Central memory CD4-positive, alpha-beta T cell (primary cell): ENCODE measurements at regions not wholly inside any gene's neighbourhood (a gene's known extent, or its start where the extent isn't known, plus 50 kb on each side); places are given as distances from the start of the nearest gene placed in this dataset.
A peak's percentile ranks its signal among the peaks of the same experiment; 100 is the strongest.
"Not testable (repeated sequence)": the region's sequence is repeated elsewhere in the genome, so short reads cannot be mapped to it uniquely, and the experiment has no call there.

Experiments used
- DNase-seq: peaks from one replicate; pipeline ENCODE4 v3.0.0; 2022

DNA sequence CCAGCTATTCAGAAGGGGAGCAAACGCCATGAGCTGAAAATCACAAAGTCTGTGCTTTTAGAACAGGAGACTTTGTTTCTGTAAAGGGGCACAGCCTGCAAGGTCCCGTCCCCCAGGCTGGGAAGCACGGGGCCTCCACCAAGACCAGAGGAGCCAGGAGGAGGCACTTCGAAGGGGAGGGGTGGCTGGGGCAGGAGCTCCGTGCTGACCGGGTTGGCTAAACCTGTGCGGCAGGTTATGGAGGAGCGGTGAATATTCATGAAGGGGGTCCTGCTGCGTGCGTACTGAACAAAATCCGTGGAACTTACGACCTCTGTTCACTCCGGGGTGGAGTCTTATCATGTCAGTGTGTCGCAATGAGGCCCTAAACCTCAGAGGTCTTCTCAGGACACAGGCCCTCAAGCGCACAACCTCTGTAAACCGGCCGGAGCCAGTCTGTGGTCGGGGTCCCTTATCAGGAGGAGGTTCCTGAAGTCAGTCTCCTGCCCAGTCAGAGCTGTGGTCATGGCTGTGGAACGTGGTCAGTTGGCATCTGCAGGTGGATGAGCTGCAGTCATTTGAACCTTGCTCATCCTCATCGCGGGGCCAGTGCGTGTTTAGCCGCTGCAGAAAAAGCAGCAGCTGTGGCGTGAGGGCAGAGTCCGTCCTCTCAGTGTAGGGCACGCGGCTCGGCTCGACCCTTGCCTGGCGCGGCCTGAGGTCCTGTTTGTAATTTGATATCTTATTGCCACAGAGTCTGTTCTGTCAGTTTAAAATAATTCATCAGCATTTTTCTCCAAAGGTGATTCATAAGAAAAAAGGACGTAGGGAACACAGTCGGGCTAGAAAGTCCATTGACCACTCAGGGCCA is 5507.7 kb upstream of the TPTE start:
- not testable (repeated sequence) for DNase-seq

DNA sequence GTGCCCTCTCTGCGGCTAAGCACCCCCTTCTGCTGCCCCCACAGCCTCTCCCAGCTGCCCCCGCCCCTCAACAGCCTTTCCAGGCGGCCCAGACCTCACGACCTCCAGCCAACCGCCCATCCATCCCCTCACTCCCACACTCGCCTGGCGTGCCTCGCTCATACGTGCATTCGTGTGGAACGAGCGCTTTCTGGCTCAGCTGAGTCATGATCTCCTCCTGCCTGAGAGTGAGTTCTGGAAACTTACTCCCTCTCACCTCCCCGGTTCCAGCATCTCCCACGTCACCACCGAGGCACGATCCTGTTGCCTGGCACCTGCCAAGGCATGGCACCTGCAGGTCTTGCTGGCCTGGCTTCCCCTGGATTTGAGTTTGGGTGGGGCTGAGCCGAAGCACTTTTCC is 5506.2 kb upstream of the TPTE start:
- not testable (repeated sequence) for DNase-seq

DNA sequence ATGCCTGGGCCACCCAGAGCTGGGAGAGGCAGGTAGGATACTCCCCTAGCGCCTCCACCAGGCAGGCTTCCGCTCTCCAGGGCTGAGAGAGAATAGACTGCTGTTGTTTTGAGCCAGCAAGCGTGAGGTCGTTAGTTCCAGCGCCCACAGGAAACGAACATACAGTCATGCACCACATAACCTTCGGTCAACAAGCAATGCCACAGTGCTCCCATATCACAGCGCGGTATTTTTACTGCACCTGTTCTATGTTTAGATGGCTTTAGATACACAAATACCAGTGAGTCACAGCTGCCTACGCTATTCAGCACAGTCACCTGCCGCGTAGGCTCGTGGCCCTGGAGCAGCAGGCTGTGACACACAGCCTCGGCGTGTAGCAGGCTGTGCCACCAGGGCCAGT is 5502.3 kb upstream of the TPTE start:
- DNase-seq: not testable (repeated sequence)

DNA sequence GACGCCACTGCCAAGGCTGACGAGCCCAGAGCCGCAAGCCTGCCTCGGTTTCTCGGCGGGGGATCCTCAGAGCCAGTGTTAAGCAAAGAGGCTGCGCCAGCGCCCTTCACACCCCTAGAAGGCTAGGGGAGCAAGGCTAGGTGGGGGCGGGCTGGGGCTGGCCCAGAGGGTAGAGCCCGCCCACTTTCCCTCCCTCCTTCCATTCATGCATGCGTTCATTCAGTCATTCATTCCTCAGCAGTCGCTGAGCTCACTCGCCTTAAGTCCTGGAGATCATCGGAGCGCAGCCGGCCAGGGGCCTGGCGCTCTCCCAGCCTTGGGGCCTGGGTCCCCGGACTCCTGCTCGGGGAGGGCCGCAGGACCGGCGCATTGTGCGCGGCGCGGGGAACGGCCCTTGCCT is 5499.6 kb upstream of the TPTE start:
- not testable (repeated sequence) for DNase-seq

DNA sequence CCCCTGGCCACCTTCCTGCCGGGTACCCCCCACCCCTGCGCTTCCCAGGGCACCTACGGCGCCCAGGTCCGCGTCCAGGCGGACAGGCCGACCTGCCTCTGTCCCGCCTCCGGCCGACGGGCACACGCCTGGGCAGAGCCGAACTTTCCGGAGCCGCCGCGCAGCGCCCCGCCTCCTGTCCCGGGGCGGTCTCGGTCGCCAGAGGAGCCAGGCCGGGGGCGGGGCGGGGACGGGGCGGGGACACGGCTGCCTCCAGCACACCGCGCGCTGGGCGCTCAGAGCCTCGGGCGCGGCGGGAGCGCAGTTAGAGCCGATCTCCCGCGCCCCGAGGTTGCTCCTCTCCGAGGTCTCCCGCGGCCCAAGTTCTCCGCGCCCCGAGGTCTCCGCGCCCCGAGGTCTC is 5499.1 kb upstream of the TPTE start:
- DNase-seq: not testable (repeated sequence)

DNA sequence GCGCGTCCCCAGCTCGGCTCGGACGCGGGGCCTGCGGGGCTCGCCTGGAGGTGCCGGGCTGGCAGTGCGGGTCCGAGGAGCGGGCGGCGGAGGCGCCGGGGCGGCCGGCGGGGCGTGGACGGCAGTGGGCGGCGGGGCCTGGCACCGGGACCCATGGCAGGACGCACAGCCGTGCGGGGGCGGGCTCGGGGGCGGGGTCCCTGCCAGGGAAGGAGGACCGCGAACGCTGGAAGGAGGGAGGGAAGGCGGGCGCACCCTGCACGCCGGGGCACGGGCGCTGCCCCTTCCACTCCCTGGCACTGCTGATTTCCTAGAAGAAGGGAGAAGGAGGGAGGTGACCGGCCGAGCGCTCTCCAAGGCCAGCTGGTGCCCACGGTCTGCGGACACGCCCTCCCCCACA is 5498.6 kb upstream of the TPTE start:
- DNase-seq: not testable (repeated sequence)

DNA sequence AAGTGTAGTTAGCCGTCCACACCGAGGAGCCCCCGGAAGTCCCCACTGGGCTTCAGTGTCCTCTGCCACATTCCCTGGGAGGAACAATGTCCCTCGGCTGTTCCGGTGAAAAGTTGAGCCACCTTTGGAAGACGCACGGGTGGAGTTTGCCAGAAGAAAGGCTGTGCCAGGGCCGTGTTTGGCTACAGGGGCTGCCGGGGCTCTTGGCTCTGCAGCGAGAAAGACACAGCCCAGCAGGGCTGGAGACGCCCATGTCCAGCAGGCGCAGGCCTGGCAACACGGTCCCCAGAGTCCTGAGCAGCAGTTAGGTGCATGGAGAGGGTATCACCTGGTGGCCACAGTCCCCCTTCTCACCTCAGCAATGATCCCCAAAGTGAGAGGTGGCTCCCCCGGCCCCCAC is 5486.2 kb upstream of the TPTE start:
- not testable (repeated sequence) for DNase-seq

DNA sequence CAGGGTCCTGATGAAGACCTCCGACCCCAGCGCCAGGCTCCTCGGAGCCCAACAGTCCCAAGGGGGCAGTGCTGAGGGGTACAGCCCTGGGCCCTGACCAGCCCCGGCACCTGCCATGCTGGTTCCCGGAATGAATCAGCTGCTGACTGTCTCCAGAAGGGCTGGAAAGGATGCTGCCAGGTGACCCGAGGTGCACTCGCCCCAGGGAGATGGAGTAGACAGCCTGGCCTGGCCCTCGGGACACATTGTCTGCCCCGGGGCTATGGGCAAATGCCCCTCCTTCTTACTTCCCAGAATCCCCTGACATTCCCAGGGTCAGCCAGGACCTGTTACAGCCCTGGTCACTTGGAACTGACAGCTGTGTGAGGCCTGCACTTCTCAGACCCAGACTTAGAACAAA is 5485.8 kb upstream of the TPTE start:
- not testable (repeated sequence) for DNase-seq

DNA sequence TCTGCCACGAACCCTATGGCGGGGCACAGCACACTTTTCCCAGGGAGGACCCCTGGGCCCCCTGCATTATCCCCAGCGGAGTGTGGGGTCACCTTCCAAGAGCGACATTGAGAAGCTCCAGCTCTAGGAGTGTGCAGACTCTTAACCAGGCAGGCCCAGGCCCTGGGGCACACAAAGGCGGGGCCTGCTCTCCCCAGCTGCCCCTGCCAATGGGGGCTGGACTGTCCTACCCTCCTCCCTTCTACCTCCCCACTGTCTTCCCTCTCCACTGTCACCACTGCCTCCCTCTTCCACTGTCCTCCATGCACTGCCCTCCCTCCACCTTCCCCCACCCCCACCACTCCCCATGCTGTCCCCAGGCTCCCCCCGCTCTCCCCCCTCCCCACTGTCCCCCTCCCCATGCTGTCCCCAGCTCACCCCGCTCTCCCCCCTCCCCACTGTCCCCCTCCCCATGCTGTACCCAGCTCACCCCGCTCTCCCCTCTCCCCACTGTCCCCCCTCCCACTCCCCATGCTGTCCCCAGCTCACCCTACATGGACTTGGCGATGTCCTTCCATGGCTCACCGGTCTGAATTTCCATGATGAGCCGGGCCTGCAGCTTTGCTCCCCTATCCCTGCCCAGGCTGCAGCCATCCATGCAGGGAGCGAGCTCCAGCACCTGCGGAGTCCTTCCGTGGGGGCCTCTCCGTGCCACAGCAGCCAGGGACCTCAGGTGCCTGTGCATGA is 5483.6 kb upstream of the TPTE start:
- not testable (repeated sequence) for DNase-seq

DNA sequence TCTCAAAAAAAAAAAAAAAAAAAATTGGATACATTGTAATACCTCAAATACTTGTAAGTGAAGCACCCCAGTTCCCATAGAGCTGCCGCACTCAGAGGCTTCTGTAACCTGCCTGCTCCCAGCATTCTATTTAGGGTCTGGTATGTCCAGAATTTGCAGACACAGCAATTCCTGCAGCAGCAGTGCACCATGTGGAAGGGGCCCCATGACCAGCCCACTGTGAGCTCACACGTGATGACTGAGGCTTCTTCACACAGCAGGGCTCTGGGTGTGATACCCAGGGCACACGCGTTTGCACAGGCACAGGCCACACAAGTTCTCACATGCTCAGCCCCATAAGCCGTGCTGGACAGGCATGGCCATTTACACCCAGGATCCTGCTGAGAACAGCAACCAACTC is 5481.5 kb upstream of the TPTE start:
- not testable (repeated sequence) for DNase-seq

DNA sequence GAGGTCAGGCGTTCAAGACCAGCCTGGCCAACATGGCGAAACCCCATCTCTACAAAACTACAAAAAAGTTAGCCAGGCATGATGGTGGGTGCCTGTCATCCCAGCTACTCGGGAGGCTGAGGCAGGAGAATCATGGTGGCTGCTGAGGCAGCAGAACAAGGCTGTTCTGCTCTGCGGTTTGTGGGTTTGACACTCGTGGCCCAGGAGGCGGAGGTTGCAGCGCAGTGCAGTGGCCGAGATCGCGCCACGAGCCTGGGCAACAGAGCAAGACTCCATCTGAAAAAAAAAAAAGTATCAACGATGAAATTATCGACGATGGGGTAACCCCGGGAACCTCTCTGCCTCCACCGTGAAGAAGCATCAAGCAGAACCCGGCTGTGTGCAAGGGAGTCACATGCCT is 5478.8 kb upstream of the TPTE start:
- DNase-seq: not testable (repeated sequence)

DNA sequence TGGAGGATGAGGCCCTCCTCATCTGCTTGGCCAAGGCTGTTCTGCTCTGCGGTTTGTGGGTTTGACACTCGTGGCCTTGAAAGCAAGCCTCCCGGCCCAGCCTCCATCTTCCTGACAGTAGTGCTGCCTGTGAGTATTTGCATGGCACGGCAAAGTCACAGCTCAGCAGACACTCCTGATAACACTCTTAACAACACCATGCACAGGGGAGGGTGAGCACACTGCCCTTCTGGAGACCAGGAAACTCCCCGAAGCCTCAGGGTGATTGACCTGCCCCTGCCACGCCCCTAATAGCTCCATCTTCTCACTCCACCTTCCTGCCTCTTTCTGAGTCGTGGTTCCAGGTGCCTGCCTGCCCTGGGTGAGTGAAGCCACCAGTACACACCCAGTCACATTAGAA is 5476.6 kb upstream of the TPTE start:
- DNase-seq: not testable (repeated sequence)

DNA sequence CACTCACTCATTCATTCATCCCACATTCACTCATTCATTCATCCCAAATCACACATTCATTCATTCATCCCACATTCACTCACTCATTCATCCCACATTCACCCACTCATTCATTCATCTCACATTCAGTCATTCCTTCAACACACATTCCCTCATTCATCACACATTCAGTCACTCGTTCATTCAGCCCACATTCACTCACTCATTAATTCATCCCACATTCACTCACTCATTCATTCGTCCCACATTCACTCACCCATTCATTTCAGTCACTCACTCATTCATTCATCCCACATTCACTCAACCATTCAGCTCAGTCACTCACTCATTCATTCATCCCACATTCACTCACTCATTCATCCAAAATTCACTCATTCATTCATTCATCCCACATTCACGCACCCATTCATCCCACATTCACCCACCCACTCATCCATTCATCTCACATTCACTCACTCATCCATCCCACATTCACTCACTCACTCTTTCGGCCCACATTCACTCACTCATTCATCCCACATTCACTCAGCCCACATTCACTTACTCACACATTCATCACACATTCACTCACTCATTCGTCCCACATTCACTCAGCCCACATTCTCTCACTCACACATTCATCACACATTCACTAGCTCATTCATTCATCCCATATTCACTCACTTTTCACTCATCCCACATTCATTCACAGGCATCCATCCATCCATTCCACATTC is 5469.9 kb upstream of the TPTE start:
- DNase-seq: not testable (repeated sequence)

DNA sequence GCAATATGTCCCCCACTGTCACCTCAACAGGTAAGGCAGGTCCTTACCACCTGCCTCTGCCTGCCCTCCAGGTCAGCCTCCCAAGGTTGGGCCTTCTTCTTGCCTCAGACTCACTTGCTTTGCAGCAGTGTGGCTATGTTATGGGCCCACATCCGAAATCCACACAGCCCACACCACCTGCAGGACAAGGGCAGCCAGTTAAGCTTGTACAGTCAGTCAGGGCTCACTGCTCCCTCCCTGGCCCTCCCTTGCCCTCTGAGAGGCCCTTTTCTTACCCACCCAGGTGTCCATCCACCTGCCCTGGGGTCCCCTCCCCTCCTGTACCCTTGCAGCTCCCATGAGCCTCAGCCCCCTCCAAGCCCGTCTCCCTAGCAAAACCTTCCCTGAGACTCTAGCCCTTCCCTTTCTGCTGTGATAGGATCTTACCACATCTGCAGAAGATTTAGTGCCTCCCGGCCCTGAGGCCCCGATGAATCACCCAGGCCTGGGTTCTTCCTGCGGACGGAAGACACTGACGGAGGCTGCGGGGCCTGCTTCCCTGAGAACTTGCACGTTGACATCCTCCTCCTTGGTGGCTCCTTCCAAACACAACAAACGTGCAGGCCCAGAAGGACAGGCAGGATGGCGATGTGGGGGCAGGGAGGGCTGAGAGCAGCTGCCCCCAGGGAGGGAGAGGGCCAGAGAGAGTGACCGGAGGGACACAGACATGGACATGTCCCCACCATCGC is 5466.2 kb upstream of the TPTE start:
- not testable (repeated sequence) for DNase-seq

DNA sequence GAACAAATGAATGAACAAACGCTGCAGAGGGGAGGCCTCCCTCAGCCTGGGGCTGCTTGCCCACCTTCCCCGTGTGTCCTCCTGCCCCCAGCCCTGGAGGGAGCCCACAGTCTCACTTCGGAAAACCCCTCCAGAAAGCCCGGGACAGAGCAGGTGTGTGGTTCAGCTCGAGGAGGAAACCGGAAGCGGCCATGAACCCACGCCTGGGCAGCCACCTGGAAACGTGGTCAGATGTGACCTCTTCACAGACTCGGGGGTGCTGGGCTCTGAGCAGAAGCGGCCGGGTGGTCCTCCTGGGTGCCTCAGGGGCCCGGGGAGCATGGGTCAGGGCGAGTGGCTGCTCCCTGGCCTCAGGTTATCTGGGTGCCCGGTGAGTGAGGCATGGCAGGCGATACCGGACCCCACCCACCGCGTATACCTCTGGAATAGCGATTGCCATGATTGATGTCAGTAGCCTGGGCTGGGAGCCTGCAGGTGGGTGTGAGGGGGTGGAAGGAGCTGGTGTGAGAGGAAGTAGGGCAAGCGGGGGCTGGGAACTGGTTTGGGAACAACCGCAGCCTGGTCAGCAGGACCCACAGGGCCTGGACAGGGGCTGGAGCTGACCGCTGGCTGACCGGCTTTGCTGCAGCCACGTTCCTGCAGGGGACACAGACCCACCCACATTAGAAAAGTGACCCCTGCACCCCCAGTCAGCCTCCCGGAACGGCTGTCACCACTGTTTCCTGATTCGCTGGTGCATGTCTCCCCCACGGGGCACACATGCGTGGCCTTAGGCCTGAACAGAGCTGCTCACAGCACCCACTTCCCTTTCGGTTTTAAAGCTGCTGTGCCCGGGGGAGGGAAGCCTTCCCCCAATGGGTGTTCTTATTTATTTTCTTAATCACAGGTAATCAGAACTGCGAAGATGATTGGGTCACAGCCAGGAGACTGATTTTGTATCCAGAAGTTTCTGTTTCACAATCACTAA is 5465.1 kb upstream of the TPTE start:
- not testable (repeated sequence) for DNase-seq

DNA sequence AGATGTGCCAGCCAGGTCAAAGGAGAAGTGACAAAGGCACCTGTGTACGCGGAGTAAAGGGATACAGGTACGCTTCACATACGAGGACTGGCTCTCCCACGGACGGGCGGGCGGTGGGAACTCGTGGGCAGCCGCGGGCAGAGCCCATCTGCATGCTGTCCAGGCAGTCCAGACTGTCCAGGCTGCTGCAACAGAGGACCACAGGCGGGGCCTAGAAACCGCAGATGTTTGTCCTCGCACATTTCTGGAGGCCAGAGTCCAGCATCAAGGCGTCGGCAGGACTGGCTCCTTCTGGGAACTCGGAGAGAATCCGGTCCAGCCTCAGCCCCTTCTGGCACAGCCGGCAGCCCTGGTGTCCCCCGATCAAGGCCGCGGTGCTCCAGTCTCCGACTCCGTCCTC is 5464.3 kb upstream of the TPTE start:
- not testable (repeated sequence) for DNase-seq

DNA sequence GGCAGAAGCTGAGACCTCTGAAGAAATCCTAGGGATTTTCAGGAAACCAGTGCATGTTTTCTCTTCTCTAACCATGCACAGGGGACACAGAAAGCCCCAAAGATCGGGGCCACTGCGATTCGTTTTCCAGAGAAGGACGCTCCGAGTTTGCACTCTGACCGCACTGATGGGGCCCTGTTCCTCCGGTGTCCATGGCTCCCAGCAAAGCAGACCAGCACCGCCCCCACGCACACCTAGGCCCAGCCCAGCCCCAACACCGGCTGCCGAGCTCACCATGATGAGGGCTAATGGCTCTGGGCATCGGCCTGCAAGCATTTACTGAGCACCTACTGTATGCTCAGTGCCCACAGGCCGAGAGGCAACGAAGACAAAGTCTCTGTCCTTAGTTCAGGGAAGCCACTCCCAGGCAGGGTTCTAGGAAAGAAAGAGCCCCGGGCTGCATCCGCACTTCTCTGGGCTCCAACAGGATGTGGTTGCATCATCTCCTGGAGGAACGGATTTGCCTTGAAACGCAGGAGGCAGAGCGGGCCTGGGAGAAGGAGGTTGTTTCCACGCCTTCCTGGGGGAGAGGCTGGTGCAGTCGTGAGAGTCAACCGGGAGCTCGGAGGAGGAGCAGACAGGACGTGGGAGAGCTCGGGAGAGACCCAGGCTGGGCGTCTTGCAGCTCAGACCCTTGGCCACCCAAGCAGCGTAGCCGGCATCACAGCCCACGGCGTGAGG is 5460.9 kb upstream of the TPTE start:
- DNase-seq: not testable (repeated sequence)

DNA sequence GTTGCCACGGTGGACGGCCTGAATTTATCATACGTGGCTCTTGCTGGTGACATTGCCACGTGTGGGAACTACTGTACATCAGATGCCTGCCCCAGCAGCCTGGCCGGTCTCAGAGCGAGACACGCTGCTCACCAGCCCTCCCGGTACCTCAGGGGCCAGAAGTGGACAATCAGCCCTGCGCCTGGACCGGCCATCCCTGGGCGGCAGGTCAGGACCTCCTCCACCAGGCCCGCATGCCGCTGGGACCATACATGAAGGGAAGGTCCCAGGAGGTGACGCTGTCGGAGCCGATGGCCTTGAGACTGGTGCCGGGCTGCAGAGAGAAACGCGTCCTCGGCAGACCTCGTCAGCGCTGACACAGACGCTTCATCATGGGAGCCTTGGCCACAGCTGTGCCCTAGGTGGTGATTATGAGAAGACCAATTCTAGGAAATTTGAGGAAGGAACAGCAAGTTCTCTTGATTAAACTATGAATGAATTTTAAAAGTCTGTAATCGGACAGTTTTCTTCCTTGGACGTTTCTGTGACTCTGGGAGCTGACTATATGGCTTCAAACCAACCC is 5456.7 kb upstream of the TPTE start:
- DNase-seq: not testable (repeated sequence)

DNA sequence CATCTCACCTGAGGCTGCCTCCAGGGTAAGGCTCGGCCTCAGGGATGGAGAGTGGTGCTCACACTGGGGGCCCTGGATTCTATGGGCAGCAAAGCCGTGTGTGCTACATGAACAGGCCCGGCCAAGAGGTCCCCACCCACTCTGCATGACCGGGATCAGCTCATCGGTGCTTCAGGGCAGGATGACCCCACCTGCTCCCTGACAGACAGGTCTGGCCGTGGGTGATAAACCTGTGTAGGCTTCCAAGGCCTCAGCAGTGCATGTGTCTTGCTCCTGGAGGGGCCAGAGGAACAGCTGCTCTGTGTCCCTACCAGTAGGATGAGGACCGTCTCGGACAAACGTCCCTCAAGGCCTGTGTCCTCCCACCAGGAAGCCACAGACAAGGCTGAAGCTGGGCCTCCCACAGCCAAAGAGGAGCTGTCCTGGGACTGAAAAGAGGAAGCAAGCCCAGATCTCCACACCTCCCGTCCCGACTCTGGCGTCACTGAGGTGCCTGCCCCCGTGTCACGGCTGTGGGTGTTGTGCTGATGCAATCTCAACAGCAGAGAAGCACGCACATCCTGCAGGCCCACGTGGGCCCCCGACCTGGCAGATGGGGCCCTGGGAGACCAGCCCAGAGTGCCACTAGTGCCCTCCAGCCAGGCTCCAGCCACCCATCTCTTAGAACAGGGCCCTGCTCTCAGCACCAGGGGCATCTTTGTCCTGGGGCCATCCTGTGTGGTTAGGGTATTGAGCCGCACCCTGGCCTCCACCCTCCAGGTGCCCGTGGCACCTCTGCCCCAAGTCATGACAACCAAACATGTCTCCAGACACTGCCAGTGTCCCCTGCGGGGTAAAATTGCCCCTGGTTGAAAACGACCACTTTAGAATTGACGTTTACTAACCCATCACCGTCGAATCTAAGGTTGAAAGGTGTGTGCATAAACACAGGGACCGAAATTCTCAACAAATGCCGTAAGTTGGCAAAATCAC is 5455.9 kb upstream of the TPTE start:
- peak; percentile 72 for DNase-seq
